HAP-1 (cell line): ENCODE measurements at regions not wholly inside any gene's neighbourhood (a gene's known extent, or its start where the extent isn't known, plus 50 kb on each side); places are given as distances from the start of the nearest gene placed in this dataset.
A peak's percentile ranks its signal among the peaks of the same experiment; 100 is the strongest.
"Not testable (repeated sequence)": the region's sequence is repeated elsewhere in the genome, so short reads cannot be mapped to it uniquely, and the experiment has no call there.

Experiments
- DNase-seq, 2 experiments: peaks; one replicate each; pipeline ENCODE4 v3.0.0-alpha.2; 2016 to 2020; ENCODE audit warnings: low spot score in 2 of 2
- H3K27me3 ChIP-seq: fragments of 250-450 bp; sonication (Bioruptor Pico); 2 replicates; pipeline ENCODE4 v1.5.1; 2020; ENCODE audit warnings: low read depth, mild to moderate bottlenecking, moderate library complexity
- H3K36me3 ChIP-seq: fragments of 250-450 bp; sonication (Bioruptor Pico); replicated peaks from 2 replicates; pipeline ENCODE4 v1.5.1; 2020; ENCODE audit warnings: mild to moderate bottlenecking
- H3K4me1 ChIP-seq: fragments of 250-450 bp; sonication (Bioruptor Pico); 2 replicates; pipeline ENCODE4 v1.5.1; 2020; ENCODE audit warnings: mild to moderate bottlenecking
- H3K4me3 ChIP-seq: fragments of 250-450 bp; sonication (Bioruptor Pico); 2 replicates; pipeline ENCODE4 v1.5.1; 2020; ENCODE audit warnings: mild to moderate bottlenecking, moderate library complexity
- H3K9me3 ChIP-seq: fragments of 250-450 bp; sonication (Bioruptor Pico); 2 replicates; pipeline ENCODE4 v1.5.1; 2020; ENCODE audit warnings: mild to moderate bottlenecking, moderate library complexity
- in situ Hi-C: fragments of 300-500 bp; cut with MboI; formaldehyde crosslinking; loops from 3 replicates; pipeline ENCODE4 v1.14.3; 2020; ENCODE audit warnings: low sequenced_read_pairs, inconsistent platforms, mixed read lengths

DNA sequence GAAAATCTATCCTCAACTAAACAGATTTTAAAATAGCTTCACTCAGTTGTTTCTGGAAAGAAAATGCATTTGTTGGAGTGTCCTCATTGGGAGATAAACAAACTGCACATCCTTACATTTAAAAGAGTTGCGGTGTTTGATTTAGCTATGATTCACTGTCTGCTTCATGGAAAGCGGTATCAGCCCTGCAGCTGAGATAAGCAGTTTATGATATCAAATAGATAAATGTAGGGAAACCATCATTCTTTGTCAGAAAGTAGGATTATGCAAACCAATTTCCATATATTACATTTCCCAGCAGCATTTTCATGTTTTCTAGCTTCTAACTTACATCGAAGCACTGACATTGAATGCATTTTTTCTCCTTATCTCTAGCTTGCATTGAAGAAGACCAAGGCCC lies 698.9 kb downstream of the DIPK2A start:
- in situ Hi-C loops = no loop called here
- no peak overlapping the region for H3K4me3 ChIP-seq

DNA sequence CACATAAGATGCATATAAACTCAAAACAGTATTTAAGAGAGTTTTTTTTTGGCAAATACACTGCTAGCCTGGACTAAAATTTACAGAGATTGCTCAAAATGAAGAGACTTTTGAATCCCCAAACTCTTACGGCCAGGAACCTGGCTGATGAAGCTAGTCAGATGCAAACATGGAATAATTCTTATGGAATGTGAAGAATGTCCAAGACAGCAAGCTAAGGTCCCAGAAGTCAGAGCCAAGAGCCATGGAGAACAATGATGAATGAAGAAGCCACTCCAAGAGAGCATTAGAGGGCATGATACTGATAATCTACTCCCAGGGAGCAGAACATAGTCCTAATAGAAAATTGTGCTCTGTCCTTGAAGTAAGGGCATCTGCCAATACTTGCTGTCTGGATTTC lies 705.5 kb downstream of the DIPK2A start:
- Histone ChIP-seq H3K36me3 (no peaks in the 10 kb centered on the region), H3K4me1 (peaks cover 24% of the 10 kb centered on the region), H3K27me3 (no peaks in the 10 kb centered on the region), H3K9me3 (no peaks in the 10 kb centered on the region), H3K4me3 (no peak overlapping the region)
- in situ Hi-C loops = no loop called here
- peak in 1 of 2 experiments; percentile 21 for DNase-seq

More for the DNA sequence above, 698.9 kb downstream of the DIPK2A start:
- Histone ChIP-seq H3K9me3 (0 out of 2 replicates have a peak, but pooled peaks cover 2% of the 10 kb centered on the region), H3K4me1 (no peaks in the 10 kb centered on the region; the same call in 1 of the 2 replicates), H3K27me3 (no peaks in the 10 kb centered on the region), H3K36me3 (no peaks in the 10 kb centered on the region)
- DNase-seq = no peak

DNA sequence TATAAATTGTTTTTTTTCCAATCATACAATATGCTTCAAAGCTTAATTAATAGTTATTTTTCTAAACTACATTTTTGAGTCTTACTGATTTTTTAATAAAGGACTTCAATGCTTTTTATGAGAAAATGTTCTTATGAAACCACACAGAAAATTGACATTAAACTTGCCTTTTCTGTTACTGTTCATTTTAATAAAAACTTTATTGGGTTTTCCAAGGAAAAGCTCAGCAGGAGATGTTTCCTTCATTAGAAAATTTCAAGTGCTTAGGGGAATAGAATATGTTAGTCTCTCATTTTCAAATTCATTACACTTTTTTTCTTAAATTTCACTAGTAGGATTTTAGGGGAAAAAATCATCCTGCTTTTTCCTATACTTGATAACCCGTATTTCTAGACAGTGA lies 711.4 kb downstream of the DIPK2A start:
- Histone ChIP-seq H3K4me1 (peaks cover 30% of the 10 kb centered on the region), H3K9me3 (no peaks in the 10 kb centered on the region; the same call in 1 of the 2 replicates), H3K36me3 (no peaks in the 10 kb centered on the region), H3K27me3 (no peaks in the 10 kb centered on the region), H3K4me3 (no peak overlapping the region)
- in situ Hi-C loops = no loop called here
- DNase-seq = no peak

GRCh38 chr3:144687862-144688261 lies 716.2 kb downstream of the DIPK2A start:
- no peaks in the 10 kb centered on the region for H3K36me3 ChIP-seq
- H3K27me3 ChIP-seq = no peaks in the 10 kb centered on the region
- in situ Hi-C loops = no loop called here
- peaks cover 21% of the 10 kb centered on the region for H3K4me1 ChIP-seq
- no peak for DNase-seq
- no peak overlapping the region for H3K4me3 ChIP-seq
- H3K9me3 ChIP-seq = peaks cover 3% of the 10 kb centered on the region; the same call in 1 of the 2 replicates

DNA sequence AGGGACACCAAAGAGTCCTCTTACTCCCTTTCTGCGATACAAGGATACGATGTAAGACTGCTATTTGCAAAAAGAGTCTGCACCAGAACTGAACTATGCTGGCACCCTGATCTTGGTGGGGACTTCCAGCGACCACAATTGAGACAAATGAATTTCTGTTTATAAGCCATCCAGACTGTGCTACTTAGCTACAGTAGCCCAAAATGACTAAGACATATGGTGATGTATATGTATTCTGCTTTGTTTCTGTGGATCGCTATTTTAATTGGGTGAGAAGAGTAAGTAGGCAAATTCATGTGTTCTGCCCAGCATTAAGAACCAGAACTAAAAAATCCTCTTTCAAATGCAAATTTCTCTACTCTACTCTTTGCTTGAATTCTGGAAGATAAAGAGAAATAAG lies 720.9 kb downstream of the DIPK2A start:
- in situ Hi-C loops = no loop called here
- H3K9me3 ChIP-seq = peaks cover 3% of the 10 kb centered on the region; the same call in 1 of the 2 replicates
- peaks cover 19% of the 10 kb centered on the region for H3K4me1 ChIP-seq
- DNase-seq = peak; percentile 46 to 95
- H3K36me3 ChIP-seq = no peaks in the 10 kb centered on the region
- no peaks in the 10 kb centered on the region for H3K27me3 ChIP-seq
- H3K4me3 ChIP-seq = no peak overlapping the region

DNA sequence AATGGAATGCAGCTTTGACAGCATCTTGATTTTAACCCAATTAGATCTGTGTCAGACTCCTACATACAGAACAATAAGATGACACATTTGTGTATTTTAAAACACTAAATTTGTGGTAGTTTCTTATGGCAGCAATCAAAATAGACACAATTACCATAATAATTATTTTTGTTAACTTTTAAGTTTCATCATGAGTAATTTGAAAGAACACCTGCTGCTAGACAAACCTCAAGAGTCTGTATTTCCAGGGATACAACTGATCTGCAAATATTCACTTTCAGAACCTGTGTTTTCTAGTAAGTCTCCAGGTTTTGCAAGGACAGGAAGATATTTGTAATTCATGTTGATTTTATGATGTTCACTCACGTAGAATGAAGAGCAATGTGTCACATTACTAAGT lies 736.8 kb downstream of the DIPK2A start:
- no peaks in the 10 kb centered on the region for H3K9me3 ChIP-seq
- H3K4me1 ChIP-seq = peaks cover 11% of the 10 kb centered on the region
- H3K36me3 ChIP-seq = no peaks in the 10 kb centered on the region
- no peak for DNase-seq
- in situ Hi-C loops = no loop called here
- no peaks in the 10 kb centered on the region for H3K27me3 ChIP-seq
- H3K4me3 ChIP-seq = no peak overlapping the region

DNA sequence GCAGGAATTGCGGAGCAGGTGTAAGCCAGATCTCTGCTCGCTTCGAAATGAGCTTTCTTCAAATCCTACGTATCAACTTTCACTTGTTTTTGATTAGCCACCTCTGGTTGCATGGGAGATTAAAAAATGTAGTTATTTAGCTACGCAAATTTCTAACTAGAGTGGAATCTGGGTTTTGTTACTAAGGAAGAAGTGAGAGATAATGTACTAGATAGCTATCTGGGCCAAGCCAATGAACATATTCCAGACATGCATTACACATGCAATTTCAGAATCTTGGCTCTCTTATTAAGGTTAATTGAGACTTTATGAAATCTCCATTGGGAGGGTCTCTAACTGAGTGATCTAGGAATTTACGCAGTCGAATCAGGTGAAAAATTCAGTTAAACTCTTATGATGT lies 765.7 kb downstream of the DIPK2A start:
- no peaks in the 10 kb centered on the region for H3K4me1 ChIP-seq
- no peak for DNase-seq
- H3K4me3 ChIP-seq = no peak overlapping the region
- H3K27me3 ChIP-seq = no peaks in the 10 kb centered on the region
- in situ Hi-C loops = no loop called here
- H3K36me3 ChIP-seq = no peaks in the 10 kb centered on the region
- H3K9me3 ChIP-seq = no peaks in the 10 kb centered on the region

- Histone ChIP-seq H3K4me1 (no peaks in the 10 kb centered on the region), H3K4me3 (no peak overlapping the region), H3K27me3 (no peaks in the 10 kb centered on the region), H3K9me3 (no peaks in the 10 kb centered on the region), H3K36me3 (no peaks in the 10 kb centered on the region)
- in situ Hi-C loops = no loop called here
- no peak for DNase-seq
These were observed 771.6 kb downstream of the DIPK2A start for GRCh38 chr3:144743225-144743668.

GRCh38 chr3:144744473-144744872 lies 772.9 kb downstream of the DIPK2A start:
- Histone ChIP-seq H3K4me1 (no peaks in the 10 kb centered on the region), H3K4me3 (no peak overlapping the region), H3K27me3 (no peaks in the 10 kb centered on the region), H3K36me3 (no peaks in the 10 kb centered on the region), H3K9me3 (no peaks in the 10 kb centered on the region)
- DNase-seq = no peak
- in situ Hi-C loops = no loop called here

DNA sequence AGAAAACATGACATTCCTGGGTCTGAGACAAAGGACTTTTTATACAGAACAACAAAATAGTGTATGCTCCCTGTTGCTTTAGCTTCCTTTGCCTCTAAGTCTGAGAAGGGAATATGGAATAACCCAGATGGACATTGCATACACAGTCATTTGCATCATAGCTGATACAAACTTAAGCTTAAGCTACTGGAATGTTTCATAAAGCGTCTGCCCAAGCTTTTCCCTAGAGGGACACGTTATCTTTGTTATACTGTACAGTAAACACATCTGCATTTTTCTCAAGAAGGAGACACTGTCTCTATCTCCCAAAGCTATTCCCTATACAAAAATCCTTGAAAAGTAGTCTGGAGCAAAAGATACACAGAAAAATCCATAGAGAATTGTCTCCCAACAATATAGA lies 775.0 kb downstream of the DIPK2A start:
- no peaks in the 10 kb centered on the region for H3K27me3 ChIP-seq
- peaks cover 4% of the 10 kb centered on the region; the same call in 1 of the 2 replicates for H3K4me1 ChIP-seq
- H3K36me3 ChIP-seq = no peaks in the 10 kb centered on the region
- DNase-seq = no peak
- no peak overlapping the region for H3K4me3 ChIP-seq
- in situ Hi-C loops = no loop called here
- H3K9me3 ChIP-seq = no peaks in the 10 kb centered on the region; the same call in 1 of the 2 replicates

GRCh38 chr3:144749536-144750253 lies 778.1 kb downstream of the DIPK2A start:
- H3K27me3 ChIP-seq, H3K4me3 ChIP-seq, DNase-seq, H3K9me3 ChIP-seq, H3K36me3 ChIP-seq, in situ Hi-C loops, H3K4me1 ChIP-seq: not testable (repeated sequence)

DNA sequence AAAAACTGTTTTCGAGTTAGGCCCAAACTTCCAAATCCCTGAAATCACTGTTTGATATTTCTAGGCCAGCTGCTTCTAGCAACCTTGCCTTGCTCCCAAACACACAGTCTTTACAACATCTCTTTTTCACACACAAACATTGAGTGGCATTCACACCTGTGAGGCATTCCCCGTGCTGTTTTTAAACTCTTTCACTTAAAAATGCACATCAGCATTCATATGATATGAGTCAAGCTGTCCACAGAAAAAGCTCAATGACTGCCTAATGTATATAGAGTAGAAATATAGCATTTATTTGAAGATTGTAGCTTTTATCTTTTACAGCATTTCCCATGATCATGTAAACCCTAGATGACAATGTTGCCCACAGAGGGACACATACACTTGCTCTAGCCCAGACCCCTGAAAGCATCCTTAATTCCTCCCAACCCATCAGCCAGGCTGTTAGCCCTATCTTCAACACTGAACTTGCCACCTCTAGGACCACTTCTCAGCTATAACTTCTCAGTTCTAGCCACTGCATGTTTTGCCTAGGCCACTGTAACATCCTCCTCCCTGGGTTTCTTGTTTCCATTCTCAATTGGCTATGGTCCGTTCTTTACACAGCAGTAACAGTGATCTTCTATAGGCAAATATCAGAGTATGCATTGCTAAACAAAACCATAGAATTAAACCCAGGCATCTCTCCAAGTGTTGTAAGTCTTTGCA lies 782.6 kb downstream of the DIPK2A start:
- H3K27me3 ChIP-seq = no peaks in the 10 kb centered on the region
- no peak for DNase-seq
- peaks cover 9% of the 10 kb centered on the region for H3K4me1 ChIP-seq
- no peaks in the 10 kb centered on the region; the same call in 1 of the 2 replicates for H3K9me3 ChIP-seq
- no peaks in the 10 kb centered on the region for H3K36me3 ChIP-seq
- no peak overlapping the region for H3K4me3 ChIP-seq
- in situ Hi-C loops = no loop called here

- H3K36me3 ChIP-seq = no peaks in the 10 kb centered on the region
- in situ Hi-C loops = no loop called here
- DNase-seq = no peak
- no peaks in the 10 kb centered on the region for H3K27me3 ChIP-seq
- no peak overlapping the region for H3K4me3 ChIP-seq
- H3K4me1 ChIP-seq = peaks cover 5% of the 10 kb centered on the region
- H3K9me3 ChIP-seq = no peaks in the 10 kb centered on the region
These were observed 785.2 kb downstream of the DIPK2A start for GRCh38 chr3:144756704-144757440.

DNA sequence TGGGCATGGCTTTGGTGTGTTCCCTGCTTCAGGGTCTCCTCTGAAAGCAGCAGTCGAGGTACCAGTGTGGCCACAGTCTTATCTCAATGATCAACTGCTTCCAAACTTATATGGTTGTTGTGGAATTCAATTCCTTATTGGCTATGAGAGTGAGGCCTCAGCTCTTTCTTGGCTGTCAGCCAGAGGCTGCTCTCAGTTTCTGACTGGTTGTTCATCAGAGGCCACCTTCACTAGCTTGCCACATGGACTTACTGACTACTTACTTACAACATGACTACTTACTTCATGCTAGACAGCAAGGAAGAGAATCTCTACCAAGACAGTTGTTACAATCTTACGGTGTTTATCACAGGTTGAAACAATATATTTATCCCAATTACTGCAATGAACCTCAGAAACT lies 789.2 kb downstream of the DIPK2A start:
- Histone ChIP-seq H3K27me3 (no peaks in the 10 kb centered on the region), H3K4me3 (no peak overlapping the region), H3K36me3 (no peaks in the 10 kb centered on the region), H3K9me3 (no peaks in the 10 kb centered on the region), H3K4me1 (no peaks in the 10 kb centered on the region)
- no peak for DNase-seq
- in situ Hi-C loops = no loop called here
